Natural killer cell (primary cell): ENCODE measurements at regions not wholly inside any gene's neighbourhood (a gene's known extent, or its start where the extent isn't known, plus 50 kb on each side); places are given as distances from the start of the nearest gene placed in this dataset.

Experiments
- ATAC-seq, 3 donors: fragments of 150-1000 bp in 2 of 3; fragments of 200-7000 bp in 1 of 3; cut with Tn5 transposase; 1 replicate in 1 of 3; 2 replicates in 2 of 3; pipeline ENCODE4 v1.10.0; 2021; ENCODE audit warnings: mild to moderate bottlenecking in 2 of 3, moderate library complexity in 2 of 3
- DNase-seq, 2 donors: peaks; one replicate each; pipeline versions ENCODE4 v3.0.0 to v3.0.0-alpha.2; 2013 to 2021; ENCODE audit warnings: mixed read lengths in 1 of 2
- H3K27ac ChIP-seq: one replicate; pipeline ENCODE4 v1.5.1; 2013; ENCODE audit warnings: mild to moderate bottlenecking, low read length
- H3K27me3 ChIP-seq: one replicate; pipeline ENCODE4 v1.6.1; 2013; ENCODE audit warnings: low read length; ENCODE audit not compliant: control insufficient read depth, insufficient read depth
- H3K36me3 ChIP-seq: one replicate; pipeline ENCODE4 v1.6.1; 2013; ENCODE audit warnings: low read length; ENCODE audit not compliant: control insufficient read depth, insufficient read depth
- H3K4me1 ChIP-seq: one replicate; pipeline ENCODE4 v1.6.1; 2013; ENCODE audit warnings: low read length; ENCODE audit not compliant: control insufficient read depth, insufficient read depth
- H3K4me3 ChIP-seq: one replicate; pipeline ENCODE4 v1.5.1; 2013; ENCODE audit warnings: low read length
- H3K9me3 ChIP-seq: one replicate; pipeline ENCODE4 v1.6.1; 2013; ENCODE audit warnings: low read length; ENCODE audit not compliant: control insufficient read depth, insufficient read depth
- H3K27ac Mint-ChIP-seq, 2 donors: one replicate each; pipeline ENCODE4 v1.8.0; 2022; ENCODE audit warnings: mild to moderate bottlenecking in 2 of 2, mixed read lengths in 2 of 2, moderate library complexity in 1 of 2
- H3K27me3 Mint-ChIP-seq, 2 donors: one replicate each; pipeline ENCODE4 v1.8.0; 2022; ENCODE audit warnings: low read depth in 2 of 2, mixed read lengths in 2 of 2
- H3K36me3 Mint-ChIP-seq: one replicate; pipeline ENCODE4 v1.8.0; 2022; ENCODE audit warnings: mixed read lengths
- H3K4me1 Mint-ChIP-seq, 2 donors: one replicate each; pipeline ENCODE4 v1.8.0; 2022; ENCODE audit warnings: mixed read lengths in 2 of 2
- H3K4me3 Mint-ChIP-seq: one replicate; pipeline ENCODE4 v1.8.0; 2022; ENCODE audit warnings: mild to moderate bottlenecking, moderate library complexity, mixed read lengths
- H3K9me3 Mint-ChIP-seq, 2 donors: one replicate each; pipeline ENCODE4 v1.8.0; 2022; ENCODE audit warnings: mixed read lengths in 2 of 2
- WGBS: methylation state at CpG from one replicate; pipeline ENCODE4 v1.1.7; 2013; ENCODE audit warnings: missing lambda C conversion rate; ENCODE audit not compliant: insufficient coverage; 5-methylcytosine and 5-hydroxymethylcytosine counted together
- intact Hi-C: fragments of 100-400 bp; cut with micrococcal nuclease; formaldehyde crosslinking; loops from one replicate; pipeline ENCODE4 v1.14.2; 2022
- TF ChIP-seq, protein P1 (sequence below): fragments of 200-600 bp; IDR thresholded peaks from one replicate; pipeline ENCODE4 v1.8.0; 2022; ENCODE audit warnings: antibody characterized with exemption

DNA sequence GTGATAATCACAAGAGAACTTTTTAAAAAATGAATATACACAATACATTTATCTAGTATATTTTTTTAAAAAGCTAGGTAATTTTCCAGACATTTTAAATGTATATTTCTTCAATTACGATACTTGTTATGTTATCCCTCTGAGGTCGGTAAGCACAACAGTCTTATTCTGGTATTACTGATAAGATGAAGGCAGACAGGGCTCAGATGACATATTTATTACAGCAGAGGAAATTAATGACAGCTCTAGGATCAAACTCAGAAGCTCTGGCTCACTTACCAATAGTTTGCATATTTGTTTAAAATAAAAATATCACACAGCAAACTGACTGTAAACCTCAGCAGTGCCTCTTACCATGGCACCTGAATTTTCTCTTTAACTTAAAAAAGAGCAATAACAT, 1347.0 kb upstream of the ADGRL2 start:
- Histone ChIP-seq H3K4me1 (no peaks in the 10 kb centered on the region), H3K27me3 (no peaks in the 10 kb centered on the region), H3K36me3 (no peaks in the 10 kb centered on the region), H3K27ac (no peak overlapping the region), H3K4me3 (no peak overlapping the region), H3K9me3 (peaks cover 5% of the 10 kb centered on the region)
- Mint-ChIP-seq H3K27me3 (no peaks in the 10 kb centered on the region), H3K36me3 (no peaks in the 10 kb centered on the region), H3K4me1 (no peaks in the 10 kb centered on the region), H3K9me3 (peaks cover 5 to 8% of the 10 kb centered on the region in 2 donors), H3K27ac (no peak overlapping the region), H3K4me3 (no peak overlapping the region)
- no peak for DNase-seq
- intact Hi-C loops, result no loop called here
- ATAC-seq, result no peak
- TF ChIP-seq, protein P1, sequence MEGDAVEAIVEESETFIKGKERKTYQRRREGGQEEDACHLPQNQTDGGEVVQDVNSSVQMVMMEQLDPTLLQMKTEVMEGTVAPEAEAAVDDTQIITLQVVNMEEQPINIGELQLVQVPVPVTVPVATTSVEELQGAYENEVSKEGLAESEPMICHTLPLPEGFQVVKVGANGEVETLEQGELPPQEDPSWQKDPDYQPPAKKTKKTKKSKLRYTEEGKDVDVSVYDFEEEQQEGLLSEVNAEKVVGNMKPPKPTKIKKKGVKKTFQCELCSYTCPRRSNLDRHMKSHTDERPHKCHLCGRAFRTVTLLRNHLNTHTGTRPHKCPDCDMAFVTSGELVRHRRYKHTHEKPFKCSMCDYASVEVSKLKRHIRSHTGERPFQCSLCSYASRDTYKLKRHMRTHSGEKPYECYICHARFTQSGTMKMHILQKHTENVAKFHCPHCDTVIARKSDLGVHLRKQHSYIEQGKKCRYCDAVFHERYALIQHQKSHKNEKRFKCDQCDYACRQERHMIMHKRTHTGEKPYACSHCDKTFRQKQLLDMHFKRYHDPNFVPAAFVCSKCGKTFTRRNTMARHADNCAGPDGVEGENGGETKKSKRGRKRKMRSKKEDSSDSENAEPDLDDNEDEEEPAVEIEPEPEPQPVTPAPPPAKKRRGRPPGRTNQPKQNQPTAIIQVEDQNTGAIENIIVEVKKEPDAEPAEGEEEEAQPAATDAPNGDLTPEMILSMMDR, result no peak
- WGBS, result 40% methylated on average over 1 of the region's 2 CpGs

DNA sequence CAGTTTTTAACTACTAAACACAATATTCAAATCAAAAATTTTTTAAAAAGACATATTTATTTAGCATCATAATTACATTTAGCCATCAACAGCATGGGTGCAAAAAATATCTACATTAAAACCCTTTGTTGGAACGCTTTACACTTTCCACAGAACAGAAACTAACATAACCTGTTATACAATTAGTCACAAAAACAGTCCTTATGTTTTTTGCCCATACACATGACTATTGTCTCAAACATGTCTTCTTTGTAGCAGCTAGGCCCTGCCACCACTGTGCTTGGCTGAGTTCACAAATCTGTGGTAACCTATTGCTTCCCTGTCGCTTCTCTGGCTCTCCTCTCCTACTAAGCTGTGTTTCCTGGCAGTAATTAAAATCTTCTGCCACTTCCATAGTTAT, 1350.0 kb upstream of the ADGRL2 start:
- H3K27ac Mint-ChIP-seq, result no peak overlapping the region
- no peak overlapping the region for H3K27ac ChIP-seq
- ATAC-seq (no peak), DNase-seq (no peak)
- H3K4me1 Mint-ChIP-seq, result no peaks in the 10 kb centered on the region
- H3K36me3 Mint-ChIP-seq, result no peaks in the 10 kb centered on the region
- TF ChIP-seq, protein P1, result no peak
- H3K4me3 ChIP-seq, result no peak overlapping the region
- H3K4me3 Mint-ChIP-seq, result no peak overlapping the region
- peaks cover 4 to 8% of the 10 kb centered on the region in 2 donors for H3K9me3 Mint-ChIP-seq
- WGBS, result 58% methylated on average over 2 of the region's 2 CpGs
- intact Hi-C loops, result no loop called here
- H3K27me3 Mint-ChIP-seq, result no peaks in the 10 kb centered on the region
- H3K27me3 ChIP-seq, result no peaks in the 10 kb centered on the region
- H3K4me1 ChIP-seq, result no peaks in the 10 kb centered on the region
- peaks cover 5% of the 10 kb centered on the region for H3K9me3 ChIP-seq
- H3K36me3 ChIP-seq, result no peaks in the 10 kb centered on the region

- WGBS, result 78% methylated on average over 4 of the region's 5 CpGs
- Histone ChIP-seq H3K36me3 (no peaks in the 10 kb centered on the region), H3K27me3 (no peaks in the 10 kb centered on the region), H3K4me1 (no peaks in the 10 kb centered on the region), H3K9me3 (peaks cover 5% of the 10 kb centered on the region), H3K4me3 (no peak overlapping the region), H3K27ac (no peak overlapping the region)
- no peak for ATAC-seq
- DNase-seq, result no peak
- Mint-ChIP-seq H3K9me3 (peaks cover 7 to 8% of the 10 kb centered on the region in 2 donors), H3K27ac (no peak overlapping the region), H3K36me3 (no peaks in the 10 kb centered on the region), H3K27me3 (no peaks in the 10 kb centered on the region), H3K4me3 (no peak overlapping the region), H3K4me1 (no peaks in the 10 kb centered on the region)
- TF ChIP-seq, protein P1, result no peak
- intact Hi-C loops, result no loop called here
These were observed 1352.7 kb upstream of the ADGRL2 start for GRCh38 chr1:80448081-80448480.

DNA sequence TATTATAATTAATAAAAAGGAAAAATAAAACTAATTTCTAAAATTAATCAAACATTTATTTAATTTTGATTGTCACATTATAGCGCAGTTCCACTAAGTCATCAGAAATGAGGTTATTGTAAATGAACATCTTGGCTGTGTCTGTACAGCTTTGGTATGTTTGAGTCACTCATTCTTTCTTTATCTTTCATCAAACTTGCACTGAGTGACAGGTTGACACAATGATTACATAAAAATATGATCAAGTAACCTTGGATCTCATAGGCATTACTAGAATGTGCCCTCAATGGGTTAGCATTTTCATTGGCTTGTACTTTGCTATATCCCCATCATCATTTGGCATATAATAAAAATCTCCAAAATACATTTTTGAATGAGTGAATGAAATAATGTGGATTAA, 1353.2 kb upstream of the ADGRL2 start:
- ATAC-seq (no peak), DNase-seq (no peak)
- Histone ChIP-seq H3K4me3 (no peak overlapping the region), H3K36me3 (no peaks in the 10 kb centered on the region), H3K27ac (no peak overlapping the region), H3K27me3 (no peaks in the 10 kb centered on the region), H3K9me3 (peaks cover 5% of the 10 kb centered on the region), H3K4me1 (no peaks in the 10 kb centered on the region)
- Mint-ChIP-seq H3K9me3 (peaks cover 8 to 9% of the 10 kb centered on the region in 2 donors), H3K27me3 (no peaks in the 10 kb centered on the region), H3K36me3 (no peaks in the 10 kb centered on the region), H3K4me3 (no peak overlapping the region), H3K27ac (no peak overlapping the region), H3K4me1 (no peaks in the 10 kb centered on the region)
- intact Hi-C loops, result no loop called here
- TF ChIP-seq, protein P1, result no peak
- no CpG with 5 or more reads among the region's 1 CpG for WGBS
